BLaER1 (cell line): ENCODE measurements at regions not wholly inside any gene's neighbourhood (a gene's known extent, or its start where the extent isn't known, plus 50 kb on each side); places are given as distances from the start of the nearest gene placed in this dataset.
"Not testable (repeated sequence)": the region's sequence is repeated elsewhere in the genome, so short reads cannot be mapped to it uniquely, and the experiment has no call there.

Experiments
- H3K27ac ChIP-seq: shearing (Covaris generic); formaldehyde crosslinking; 2 replicates; pipeline ENCODE4 v1.8.1; 2022
- H3K27me3 ChIP-seq: shearing (Covaris generic); formaldehyde crosslinking; 2 replicates; pipeline ENCODE4 v1.8.1; 2022
- H3K36me3 ChIP-seq: shearing (Covaris generic); formaldehyde crosslinking; 2 replicates; pipeline ENCODE4 v1.8.1; 2022
- H3K4me1 ChIP-seq: shearing (Covaris generic); formaldehyde crosslinking; 2 replicates; pipeline ENCODE4 v1.8.1; 2022
- H3K4me2 ChIP-seq: shearing (Covaris generic); formaldehyde crosslinking; 2 replicates; pipeline ENCODE4 v1.8.1; 2022
- H3K4me3 ChIP-seq: shearing (Covaris generic); formaldehyde crosslinking; 2 replicates; pipeline ENCODE4 v1.8.1; 2022
- H3K9ac ChIP-seq: shearing (Covaris generic); formaldehyde crosslinking; 2 replicates; pipeline ENCODE4 v1.8.1; 2022
- H3K9me3 ChIP-seq: shearing (Covaris generic); formaldehyde crosslinking; 2 replicates; pipeline ENCODE4 v1.8.1; 2022
- H4K20me1 ChIP-seq: shearing (Covaris generic); formaldehyde crosslinking; 2 replicates; pipeline ENCODE4 v1.8.1; 2022
- Cebpa-rat ChIP-seq: shearing (Covaris generic); IDR thresholded peaks from 2 replicates; pipeline ENCODE4 v1.8.1; 2022

DNA sequence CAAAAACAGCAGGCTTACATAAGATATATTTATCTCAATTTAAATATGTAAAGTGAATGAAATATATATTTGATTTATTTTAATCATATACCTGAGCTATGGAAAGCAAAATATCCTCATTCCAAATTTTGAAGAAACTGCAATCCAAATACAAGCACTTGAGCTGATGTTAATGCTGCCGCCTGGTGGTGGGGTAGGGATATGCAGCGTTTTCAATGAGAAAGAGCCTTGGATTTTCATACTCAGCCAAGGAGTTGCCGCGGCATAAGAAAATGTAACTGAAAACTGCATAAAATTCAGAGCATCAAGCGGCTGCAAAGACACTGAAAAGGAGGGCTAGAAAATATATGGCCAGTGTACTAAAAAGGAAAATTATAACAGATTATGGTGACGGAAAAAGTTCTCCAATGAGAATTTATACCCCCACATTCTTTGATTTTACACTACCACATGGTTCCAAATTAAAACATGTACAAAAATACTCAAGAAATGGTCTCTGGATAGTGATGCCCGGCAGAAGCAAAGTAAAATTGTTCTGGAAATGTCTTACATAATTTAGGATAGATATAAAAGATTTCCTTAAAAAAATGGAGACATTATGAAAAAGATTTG is 660.3 kb upstream of the PITX2 start:
- H3K9me3 ChIP-seq: no peaks in the 10 kb centered on the region
- no peak for TF ChIP-seq Cebpa-rat
- no peak overlapping the region for H3K9ac ChIP-seq
- H3K4me2 ChIP-seq: no peak overlapping the region
- H4K20me1 ChIP-seq: no peaks in the 10 kb centered on the region
- H3K36me3 ChIP-seq: no peaks in the 10 kb centered on the region
- H3K4me3 ChIP-seq: no peak overlapping the region
- H3K4me1 ChIP-seq: no peaks in the 10 kb centered on the region
- H3K27ac ChIP-seq: no peak overlapping the region
- no peaks in the 10 kb centered on the region for H3K27me3 ChIP-seq

DNA sequence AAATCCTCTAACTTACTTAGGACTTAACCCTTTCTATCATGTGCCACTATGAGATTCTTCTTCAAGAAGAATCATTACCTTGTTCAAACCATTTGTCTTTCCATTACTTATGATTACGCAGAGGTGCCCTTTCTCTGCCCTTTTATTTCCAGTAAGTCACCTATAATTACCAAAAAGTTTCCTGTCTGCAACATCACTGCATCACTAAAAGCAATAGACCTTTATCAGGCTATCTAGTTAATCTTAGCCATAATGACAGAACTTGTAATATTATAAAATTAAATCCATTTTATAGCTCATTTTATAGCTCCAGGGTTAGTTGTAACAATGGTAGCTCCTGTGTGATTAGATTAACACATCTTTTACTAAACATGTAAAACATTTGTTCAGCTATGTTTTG is 673.6 kb upstream of the PITX2 start:
- TF ChIP-seq Cebpa-rat: no peak

GRCh38 chr4:111303806-111304205 is 680.9 kb upstream of the PITX2 start:
- Histone ChIP-seq H3K9me3 (no peaks in the 10 kb centered on the region), H3K27ac (no peak overlapping the region), H3K27me3 (no peaks in the 10 kb centered on the region), H3K4me1 (no peaks in the 10 kb centered on the region), H3K9ac (no peak overlapping the region), H3K4me2 (no peak overlapping the region), H4K20me1 (no peaks in the 10 kb centered on the region), H3K4me3 (no peak overlapping the region), H3K36me3 (no peaks in the 10 kb centered on the region)
- TF ChIP-seq Cebpa-rat: no peak

More for the DNA sequence above, 673.6 kb upstream of the PITX2 start:
- no peaks in the 10 kb centered on the region for H3K4me1 ChIP-seq
- no peak overlapping the region for H3K4me3 ChIP-seq
- H3K9ac ChIP-seq: no peak overlapping the region
- no peak overlapping the region for H3K4me2 ChIP-seq
- no peak overlapping the region for H3K27ac ChIP-seq
- H3K27me3 ChIP-seq: no peaks in the 10 kb centered on the region
- no peaks in the 10 kb centered on the region for H4K20me1 ChIP-seq
- H3K36me3 ChIP-seq: no peaks in the 10 kb centered on the region
- no peaks in the 10 kb centered on the region for H3K9me3 ChIP-seq

DNA sequence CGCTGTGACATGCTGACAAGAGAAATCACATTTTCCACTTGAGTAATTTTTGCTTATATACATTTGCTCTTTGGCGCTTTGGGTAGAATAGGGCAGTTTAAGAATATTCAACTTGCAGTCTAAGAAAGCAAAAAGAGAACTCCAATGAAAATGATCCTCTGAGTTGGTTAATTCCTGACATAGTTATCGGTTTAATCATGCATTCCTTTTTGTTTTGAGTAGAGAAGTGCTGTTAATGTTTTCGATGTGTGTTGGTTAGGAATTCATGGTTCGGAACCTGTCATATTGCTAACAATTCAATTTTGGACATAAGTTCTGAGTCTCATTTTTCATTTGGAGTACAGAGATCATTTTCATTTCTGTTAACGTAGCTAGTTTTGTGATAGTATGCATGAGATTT is 700.6 kb upstream of the PITX2 start:
- H3K4me2 ChIP-seq: no peak overlapping the region

GRCh38 chr4:111323916-111324315 is 701.0 kb upstream of the PITX2 start:
- H3K4me2 ChIP-seq: no peak overlapping the region

More for the DNA sequence above, 700.6 kb upstream of the PITX2 start:
- H3K9ac ChIP-seq: no peak overlapping the region
- no peaks in the 10 kb centered on the region for H4K20me1 ChIP-seq
- no peaks in the 10 kb centered on the region for H3K4me1 ChIP-seq
- TF ChIP-seq Cebpa-rat: no peak
- H3K36me3 ChIP-seq: no peaks in the 10 kb centered on the region
- H3K9me3 ChIP-seq: no peaks in the 10 kb centered on the region
- no peaks in the 10 kb centered on the region for H3K27me3 ChIP-seq
- H3K27ac ChIP-seq: no peak overlapping the region
- no peak overlapping the region for H3K4me3 ChIP-seq

DNA sequence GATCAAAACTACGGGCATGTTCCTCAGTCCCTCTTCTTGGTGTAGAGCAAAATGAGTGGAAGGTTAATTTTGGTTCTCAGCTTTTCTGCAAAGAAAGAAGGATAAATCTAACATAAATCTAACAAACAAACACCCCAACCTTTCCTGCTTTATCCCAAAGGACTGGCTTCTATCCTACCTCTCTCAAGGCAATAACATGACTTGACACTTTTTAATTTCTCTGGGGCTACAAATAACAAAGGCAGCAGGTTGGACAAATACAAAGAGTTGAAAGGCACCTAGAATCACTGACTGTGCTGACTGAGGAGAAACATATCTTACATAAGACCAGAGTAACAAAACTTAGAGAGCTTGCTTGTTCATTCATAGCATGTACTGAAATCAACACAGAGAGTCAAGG is 703.6 kb upstream of the PITX2 start:
- H3K9me3 ChIP-seq: no peaks in the 10 kb centered on the region
- no peak overlapping the region for H3K9ac ChIP-seq
- H3K4me2 ChIP-seq: no peak overlapping the region
- TF ChIP-seq Cebpa-rat: no peak
- H3K27ac ChIP-seq: no peak overlapping the region
- H4K20me1 ChIP-seq: no peaks in the 10 kb centered on the region
- no peaks in the 10 kb centered on the region for H3K27me3 ChIP-seq
- H3K36me3 ChIP-seq: no peaks in the 10 kb centered on the region
- no peaks in the 10 kb centered on the region for H3K4me1 ChIP-seq
- H3K4me3 ChIP-seq: no peak overlapping the region

More at GRCh38 chr4:111323916-111324315, 701.0 kb upstream of the PITX2 start:
- Histone ChIP-seq H3K4me1 (no peaks in the 10 kb centered on the region), H3K4me3 (no peak overlapping the region), H4K20me1 (no peaks in the 10 kb centered on the region), H3K27me3 (no peaks in the 10 kb centered on the region), H3K27ac (no peak overlapping the region), H3K36me3 (no peaks in the 10 kb centered on the region), H3K9ac (no peak overlapping the region), H3K9me3 (no peaks in the 10 kb centered on the region)
- TF ChIP-seq Cebpa-rat: no peak

GRCh38 chr4:111330786-111331185 is 707.9 kb upstream of the PITX2 start:
- H3K4me1 ChIP-seq: no peaks in the 10 kb centered on the region
- H3K4me3 ChIP-seq: no peak overlapping the region
- H3K27me3 ChIP-seq: no peaks in the 10 kb centered on the region
- TF ChIP-seq Cebpa-rat: no peak
- H3K36me3 ChIP-seq: no peaks in the 10 kb centered on the region
- H3K9me3 ChIP-seq: no peaks in the 10 kb centered on the region
- no peaks in the 10 kb centered on the region for H4K20me1 ChIP-seq
- H3K9ac ChIP-seq: no peak overlapping the region
- no peak overlapping the region for H3K4me2 ChIP-seq
- H3K27ac ChIP-seq: no peak overlapping the region

- Histone ChIP-seq H3K9me3 (no peaks in the 10 kb centered on the region), H3K36me3 (no peaks in the 10 kb centered on the region), H4K20me1 (no peaks in the 10 kb centered on the region), H3K4me1 (no peaks in the 10 kb centered on the region), H3K9ac (no peak overlapping the region), H3K27ac (no peak overlapping the region), H3K27me3 (no peaks in the 10 kb centered on the region), H3K4me3 (no peak overlapping the region), H3K4me2 (no peak overlapping the region)
- TF ChIP-seq Cebpa-rat: no peak
These were observed 711.5 kb upstream of the PITX2 start for GRCh38 chr4:111334361-111334760.

DNA sequence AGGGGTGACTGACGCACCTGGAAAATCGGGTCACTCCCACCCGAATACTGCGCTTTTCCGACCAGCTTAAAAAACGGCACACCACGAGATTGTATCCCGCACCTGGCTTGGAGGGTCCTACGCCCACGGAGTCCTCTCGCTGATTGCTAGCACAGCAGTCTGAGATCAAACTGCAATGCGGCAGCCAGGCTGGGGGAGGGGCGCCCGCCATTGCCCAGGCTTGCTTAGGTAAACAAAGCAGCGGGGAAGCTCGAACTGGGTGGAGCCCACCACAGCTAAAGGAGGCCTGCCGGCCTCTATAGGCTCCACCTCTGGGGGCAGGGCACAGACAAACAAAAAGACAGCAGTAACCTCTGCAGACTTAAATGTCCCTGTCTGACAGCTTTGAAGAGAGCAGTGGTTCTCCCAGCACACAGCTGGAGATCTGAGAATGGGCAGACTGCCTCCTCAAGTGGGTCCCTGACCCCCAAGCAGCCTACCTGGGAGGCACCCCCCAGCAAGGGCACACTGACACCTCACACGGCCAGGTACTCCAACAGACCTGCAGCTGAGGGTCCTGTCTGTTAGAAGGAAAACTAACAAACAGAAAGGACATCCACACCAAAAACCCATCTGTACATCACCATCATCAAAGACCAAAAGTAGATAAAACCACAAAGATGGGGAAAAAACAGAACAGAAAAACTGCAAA is 714.5 kb upstream of the PITX2 start:
- not testable (repeated sequence) for H3K27me3 ChIP-seq, H3K4me3 ChIP-seq, H4K20me1 ChIP-seq, H3K4me2 ChIP-seq, H3K9me3 ChIP-seq, H3K9ac ChIP-seq, H3K27ac ChIP-seq, H3K36me3 ChIP-seq, H3K4me1 ChIP-seq

DNA sequence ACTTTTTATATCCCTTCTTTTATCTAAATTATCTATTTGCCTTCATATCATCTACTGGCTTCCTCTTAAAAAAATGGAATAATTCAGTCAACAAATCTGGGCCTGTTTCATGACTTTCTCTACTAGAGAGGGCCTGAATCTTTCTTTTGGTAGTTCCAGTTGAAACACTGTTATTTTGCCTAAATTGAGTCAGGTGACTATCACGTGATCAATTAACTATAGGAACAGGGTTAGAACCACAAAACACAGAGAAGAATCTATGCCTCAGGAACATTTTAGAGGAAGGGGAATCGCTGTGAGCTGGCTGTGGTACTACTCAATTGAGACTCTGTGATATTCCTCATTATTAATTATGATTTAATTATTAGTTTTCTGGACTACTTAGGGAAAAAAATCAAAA is 736.7 kb upstream of the PITX2 start:
- Histone ChIP-seq H3K4me2 (no peak overlapping the region), H3K9ac (no peak overlapping the region), H3K27ac (no peak overlapping the region), H3K36me3 (no peaks in the 10 kb centered on the region), H4K20me1 (no peaks in the 10 kb centered on the region), H3K9me3 (no peaks in the 10 kb centered on the region), H3K27me3 (no peaks in the 10 kb centered on the region), H3K4me1 (no peaks in the 10 kb centered on the region), H3K4me3 (no peak overlapping the region)
- no peak for TF ChIP-seq Cebpa-rat
